A673 (cell line): ENCODE measurements at regions not wholly inside any gene's neighbourhood (a gene's known extent, or its start where the extent isn't known, plus 50 kb on each side); places are given as distances from the start of the nearest gene placed in this dataset.

Experiments used
- EZH2 ChIP-seq: fragments of 200-600 bp; sonication (generic); IDR thresholded peaks from 2 replicates; pipeline ENCODE4 v1.6.1; 2017; ENCODE audit warnings: borderline replicate concordance, low read depth, mild to moderate bottlenecking, mixed read lengths, antibody characterized with exemption, low read length; ENCODE audit not compliant: poor library complexity, severe bottlenecking
- TF ChIP-seq, protein P1 (sequence below): fragments of 300-800, 200-600 bp; sonication (generic); conservative IDR thresholded peaks from 2 replicates; pipeline ENCODE4 v1.5.1; 2017; ENCODE audit warnings: low read depth, mild to moderate bottlenecking, antibody characterized with exemption, low read length, moderate library complexity, mixed read lengths

DNA sequence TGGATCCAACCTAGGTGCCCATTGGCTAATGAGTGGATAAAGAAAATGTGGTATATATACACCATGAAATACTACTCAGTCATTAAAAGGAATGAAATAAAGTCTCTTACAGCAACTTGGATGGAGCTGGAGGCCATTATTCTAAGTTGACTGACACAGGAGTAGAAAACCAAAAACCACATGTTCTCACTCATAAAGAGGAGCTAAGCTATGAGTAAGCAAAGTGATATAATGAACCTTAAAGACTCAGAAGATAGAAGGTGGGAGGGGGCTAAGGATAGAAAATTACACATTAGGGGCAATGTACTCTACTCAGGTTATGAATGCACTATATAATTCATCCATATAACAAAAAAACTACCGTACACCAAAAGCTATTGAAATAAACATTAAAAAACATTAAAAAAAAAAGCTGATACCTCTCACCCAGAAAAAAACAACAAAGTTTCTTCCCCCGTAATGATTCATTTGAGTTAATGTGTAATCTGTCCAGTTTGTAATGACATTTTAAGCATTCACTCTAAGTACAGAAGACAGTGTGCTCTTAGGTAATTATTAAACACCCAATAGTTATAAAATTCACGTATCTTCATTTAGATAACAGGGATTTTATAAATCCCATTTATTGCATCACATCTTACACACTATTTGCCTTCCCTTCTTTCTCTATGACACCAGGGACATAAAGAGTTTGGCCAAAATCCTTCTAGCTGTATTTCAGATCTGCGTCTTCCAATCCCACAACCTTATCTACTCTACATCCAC lies 941.5 kb downstream of the CDH11 start:
- TF ChIP-seq, protein P1, sequence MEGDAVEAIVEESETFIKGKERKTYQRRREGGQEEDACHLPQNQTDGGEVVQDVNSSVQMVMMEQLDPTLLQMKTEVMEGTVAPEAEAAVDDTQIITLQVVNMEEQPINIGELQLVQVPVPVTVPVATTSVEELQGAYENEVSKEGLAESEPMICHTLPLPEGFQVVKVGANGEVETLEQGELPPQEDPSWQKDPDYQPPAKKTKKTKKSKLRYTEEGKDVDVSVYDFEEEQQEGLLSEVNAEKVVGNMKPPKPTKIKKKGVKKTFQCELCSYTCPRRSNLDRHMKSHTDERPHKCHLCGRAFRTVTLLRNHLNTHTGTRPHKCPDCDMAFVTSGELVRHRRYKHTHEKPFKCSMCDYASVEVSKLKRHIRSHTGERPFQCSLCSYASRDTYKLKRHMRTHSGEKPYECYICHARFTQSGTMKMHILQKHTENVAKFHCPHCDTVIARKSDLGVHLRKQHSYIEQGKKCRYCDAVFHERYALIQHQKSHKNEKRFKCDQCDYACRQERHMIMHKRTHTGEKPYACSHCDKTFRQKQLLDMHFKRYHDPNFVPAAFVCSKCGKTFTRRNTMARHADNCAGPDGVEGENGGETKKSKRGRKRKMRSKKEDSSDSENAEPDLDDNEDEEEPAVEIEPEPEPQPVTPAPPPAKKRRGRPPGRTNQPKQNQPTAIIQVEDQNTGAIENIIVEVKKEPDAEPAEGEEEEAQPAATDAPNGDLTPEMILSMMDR, result no peak
- TF ChIP-seq EZH2, result no peak
